Heart right ventricle (tissue), 16 donors: ENCODE measurements at regions not wholly inside any gene's neighbourhood (a gene's known extent, or its start where the extent isn't known, plus 50 kb on each side); places are given as distances from the start of the nearest gene placed in this dataset.
A peak's percentile ranks its signal among the peaks of the same experiment; 100 is the strongest.

ENCODE experiments used
- ATAC-seq, 8 donors: fragments of 200-7000 bp; cut with Tn5 transposase; one replicate each; pipeline ENCODE4 v1.9.1; 2020; ENCODE audit warnings: mild to moderate bottlenecking in 8 of 8, moderate library complexity in 8 of 8, moderate number of reproducible peaks in 1 of 8
- DNase-seq, 2 donors: peaks; one replicate each; pipeline ENCODE4 v3.0.0-alpha.2; 2020
- H3K27ac ChIP-seq, 10 donors: fragments of 200-600 bp; sonication (generic) in 2 of 10; one replicate each; pipeline versions ENCODE4 v1.5.0 to v1.8.0; 2020 to 2022; ENCODE audit warnings: mild to moderate bottlenecking in 3 of 10
- H3K27me3 ChIP-seq, 7 donors: fragments of 200-600 bp; one replicate each; pipeline ENCODE4 v1.8.0; 2021 to 2022; ENCODE audit warnings: mild to moderate bottlenecking in 2 of 7
- H3K36me3 ChIP-seq, 9 donors: fragments of 200-600 bp; sonication (generic) in 1 of 9; one replicate each; pipeline versions ENCODE4 v1.5.0 to v1.8.0; 2020 to 2022; ENCODE audit warnings: mild to moderate bottlenecking in 2 of 9
- H3K4me1 ChIP-seq, 9 donors: fragments of 200-600 bp; sonication (generic) in 1 of 9; one replicate each; pipeline versions ENCODE4 v1.5.0 to v1.8.0; 2020 to 2022; ENCODE audit warnings: mild to moderate bottlenecking in 4 of 9
- H3K4me3 ChIP-seq, 10 donors: fragments of 200-600 bp; sonication (generic) in 2 of 10; one replicate each; pipeline versions ENCODE4 v1.5.0 to v1.8.0; 2020 to 2022; ENCODE audit warnings: mild to moderate bottlenecking in 7 of 10, moderate library complexity in 2 of 10
- H3K9me3 ChIP-seq, 11 donors: fragments of 200-600 bp in 10 of 11; sonication (generic) in 2 of 11; one replicate each; pipeline versions ENCODE4 v1.5.0 to v1.8.0; 2013 to 2022; ENCODE audit warnings: mild to moderate bottlenecking in 2 of 11, control low read depth in 1 of 11, moderate library complexity in 1 of 11
- WGBS, 2 donors: extraction: QIAGEN DNeasy Blood & Tissue Kit; methylation state at CpG; one replicate each; pipeline ENCODE4 v1.1.7; 2013; ENCODE audit warnings: inconsistent platforms in 1 of 2; 5-methylcytosine and 5-hydroxymethylcytosine counted together
- intact Hi-C, 10 donors: fragments of 100-400 bp; cut with DNase I; formaldehyde crosslinking; loops; one replicate each; pipeline versions ENCODE4 v1.11.1 to v1.14.2; 2022
- TF ChIP-seq, protein P1 (sequence below), 9 donors: fragments of 200-600 bp; sonication (generic) in 2 of 9; IDR thresholded peaks; one replicate each; pipeline versions ENCODE4 v1.5.0 to v1.8.0; 2021 to 2022; ENCODE audit warnings: antibody characterized with exemption in 9 of 9, mild to moderate bottlenecking in 5 of 9, moderate library complexity in 1 of 9
- donor health status: Arrhythmogenic right ventricular cardiomyopathy.
- donor health status: ischemic (EF 13 %, LVEDD 7.1; RV severe dilation, severe dysfunction).
- donor health status: healthy with polysubstance abuse.
- donor health status: DM: no; HTN: yes; CAD: no.
- donor health status: DM: no; HTN: no; CAD: no.
- donor health status: ischemic (EF 25% LVEDD 6.9; RV normal size, moderate dysfunction).
- donor health status: ischemic (EF 25% LVEDD 5.7; RV mildly dilated, moderate dysfunction).
- donor health status: healthy.
- donor health status: DM: yes; HTN: yes; CAD: no.
- donor health status: Ischemic cardiomyopathy.
- donor health status: ischemic (EF 35%, LVEDD 5.7; RV mildly dilated, moderate dysfunction).
- donor health status: nonischemic (EF 11% LVEDD 7.7; RV severe dilation, severe dysfunction).
- donor health status: DM: yes; HTN: yes; CAD: no.
- donor health status: PGD.
- donor health status: ischemic (EF 29% LVEDD 5.4; RV normal size, mild dysfunction).
- donor health status: nonischemic (EF 23%, LVEDD 6.1; RV moderate dilation, normal function).

DNA sequence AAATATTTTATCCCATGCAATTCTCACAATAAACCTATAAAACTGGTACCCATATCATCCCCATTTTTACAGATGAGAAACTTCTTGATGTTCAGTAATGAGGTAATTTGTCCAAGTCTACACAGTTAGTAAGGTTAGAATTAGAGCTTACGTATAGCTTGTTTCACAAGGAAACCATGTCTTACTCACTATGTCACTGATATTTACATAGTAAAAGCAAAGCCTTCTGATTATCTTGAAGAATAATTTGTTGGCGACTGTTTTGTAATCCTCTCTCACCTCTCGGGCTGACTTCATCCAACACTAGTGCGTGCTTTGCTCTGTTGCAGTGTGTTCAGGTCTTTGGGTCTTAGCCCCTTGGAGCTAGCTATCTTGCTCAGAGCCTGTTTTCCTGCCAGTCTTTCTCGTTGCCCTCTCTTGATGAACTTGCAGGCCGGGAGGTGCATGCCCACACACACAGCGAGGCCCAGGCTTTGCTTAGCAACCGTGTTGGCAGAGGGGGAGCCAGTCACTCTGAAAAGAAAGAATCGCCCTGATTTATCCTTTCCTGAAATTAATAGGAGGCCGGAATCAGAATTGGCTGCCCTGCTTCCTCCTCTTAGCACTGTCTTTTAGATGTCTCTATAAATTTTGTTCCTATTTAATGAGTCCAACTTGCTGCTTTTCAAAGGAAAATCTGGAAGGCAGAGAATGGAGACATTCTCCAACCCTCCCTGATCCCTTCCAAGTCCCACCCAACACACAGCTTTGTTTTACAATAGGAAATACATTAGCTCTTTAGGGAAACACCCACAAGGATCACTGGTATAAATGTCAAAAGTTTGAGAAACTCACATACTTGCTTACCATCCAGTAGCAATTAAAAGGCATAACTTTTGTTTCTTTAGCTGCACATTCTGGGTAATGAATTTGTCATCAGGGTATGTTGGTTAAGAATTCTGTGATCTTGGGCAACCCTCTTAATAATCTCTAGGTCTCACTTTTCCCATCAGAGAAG is 97.6 kb upstream of the SEC11C start:
- intact Hi-C loops = no loop called here

DNA sequence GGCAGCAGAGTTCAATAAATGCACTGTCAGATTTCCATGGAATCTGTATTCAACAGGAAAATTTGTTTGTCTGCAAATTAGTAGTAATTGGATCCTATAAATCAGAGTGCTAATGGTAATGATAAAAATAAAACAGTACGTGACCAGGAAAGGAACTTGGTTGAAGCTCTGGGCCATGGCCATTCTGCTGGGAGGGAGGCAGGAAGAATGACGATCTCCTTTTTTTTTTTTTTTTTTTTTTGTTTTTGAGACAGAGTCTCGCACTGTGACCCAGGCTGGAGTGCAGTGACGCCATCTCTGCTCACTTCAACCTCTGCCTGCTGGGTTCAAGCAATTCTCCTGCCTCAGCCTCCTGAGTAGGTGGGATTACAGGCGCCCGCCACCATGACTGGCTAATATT is 94.8 kb upstream of the SEC11C start:
- ATAC-seq (peak in 6 of 8 donors; percentile 11 to 70 (median 67)), DNase-seq (no peak)
- H3K27ac ChIP-seq = peak overlapping the region in 8 of 10 donors; percentile 25 to 80 (median 60)

More for the DNA sequence above, 97.6 kb upstream of the SEC11C start:
- Histone ChIP-seq H3K27me3 (no peaks in the 10 kb centered on the region), H3K4me1 (peaks cover 0 to 41% (median 14%) of the 10 kb centered on the region in 9 donors), H3K4me3 (no peak overlapping the region), H3K36me3 (no peaks in the 10 kb centered on the region), H3K27ac (peak overlapping the region in 7 of 10 donors; percentile 17 to 71 (median 53)), H3K9me3 (no peaks in the 10 kb centered on the region)
- TF ChIP-seq, protein P1, sequence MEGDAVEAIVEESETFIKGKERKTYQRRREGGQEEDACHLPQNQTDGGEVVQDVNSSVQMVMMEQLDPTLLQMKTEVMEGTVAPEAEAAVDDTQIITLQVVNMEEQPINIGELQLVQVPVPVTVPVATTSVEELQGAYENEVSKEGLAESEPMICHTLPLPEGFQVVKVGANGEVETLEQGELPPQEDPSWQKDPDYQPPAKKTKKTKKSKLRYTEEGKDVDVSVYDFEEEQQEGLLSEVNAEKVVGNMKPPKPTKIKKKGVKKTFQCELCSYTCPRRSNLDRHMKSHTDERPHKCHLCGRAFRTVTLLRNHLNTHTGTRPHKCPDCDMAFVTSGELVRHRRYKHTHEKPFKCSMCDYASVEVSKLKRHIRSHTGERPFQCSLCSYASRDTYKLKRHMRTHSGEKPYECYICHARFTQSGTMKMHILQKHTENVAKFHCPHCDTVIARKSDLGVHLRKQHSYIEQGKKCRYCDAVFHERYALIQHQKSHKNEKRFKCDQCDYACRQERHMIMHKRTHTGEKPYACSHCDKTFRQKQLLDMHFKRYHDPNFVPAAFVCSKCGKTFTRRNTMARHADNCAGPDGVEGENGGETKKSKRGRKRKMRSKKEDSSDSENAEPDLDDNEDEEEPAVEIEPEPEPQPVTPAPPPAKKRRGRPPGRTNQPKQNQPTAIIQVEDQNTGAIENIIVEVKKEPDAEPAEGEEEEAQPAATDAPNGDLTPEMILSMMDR (IDR thresholded peaks at IDR 0.05) = no peak
- peak in 6 of 8 donors; percentile 33 to 73 (median 63) for ATAC-seq
- DNase-seq = no peak
- 51 to 62% methylated on average over 10 of the region's 10 CpGs for WGBS, 2 donors

GRCh38 chr18:59047321-59048047 is 92.2 kb upstream of the SEC11C start:
- H3K4me1 ChIP-seq = peaks cover 0 to 27% (median 8%) of the 10 kb centered on the region in 9 donors
- no peaks in the 10 kb centered on the region for H3K9me3 ChIP-seq
- WGBS, 2 donors = 98 to 100% methylated on average over 2 of the region's 2 CpGs
- ATAC-seq = no peak
- H3K27ac ChIP-seq = no peak overlapping the region
- no peak overlapping the region for H3K4me3 ChIP-seq
- TF ChIP-seq, protein P1 (IDR thresholded peaks at IDR 0.05) = no peak
- no peaks in the 10 kb centered on the region for H3K27me3 ChIP-seq
- intact Hi-C loops = loop anchor here in 1 of 10 donors (5.0 kb wide), 1 partner anchor 50 kb away; no protein-coding TSS in a partner anchor
- no peak for DNase-seq
- no peaks in the 10 kb centered on the region for H3K36me3 ChIP-seq

More for the DNA sequence above, 94.8 kb upstream of the SEC11C start:
- no peaks in the 10 kb centered on the region for H3K9me3 ChIP-seq
- no peaks in the 10 kb centered on the region for H3K27me3 ChIP-seq
- no peaks in the 10 kb centered on the region for H3K36me3 ChIP-seq
- H3K4me3 ChIP-seq = no peak overlapping the region
- 66 to 79% methylated on average over 6 of the region's 6 CpGs for WGBS, 2 donors
- TF ChIP-seq, protein P1 (IDR thresholded peaks at IDR 0.05) = no peak
- H3K4me1 ChIP-seq = peaks cover 0 to 41% (median 14%) of the 10 kb centered on the region in 9 donors
- intact Hi-C loops = loop anchor here in 1 of 10 donors (5.0 kb wide), 1 partner anchor 48 kb away; no protein-coding TSS in a partner anchor

- no peak for DNase-seq
- Histone ChIP-seq H3K9me3 (no peaks in the 10 kb centered on the region), H3K4me1 (peaks cover 0 to 24% (median 3%) of the 10 kb centered on the region in 9 donors), H3K27ac (no peak overlapping the region), H3K36me3 (no peaks in the 10 kb centered on the region), H3K27me3 (no peaks in the 10 kb centered on the region), H3K4me3 (no peak overlapping the region)
- WGBS, 2 donors = 94 to 96% methylated on average over 9 of the region's 9 CpGs
- ATAC-seq = no peak
- intact Hi-C loops = loop anchor here in 1 of 10 donors (5.0 kb wide), 1 partner anchor 51 kb away; no protein-coding TSS in a partner anchor
- TF ChIP-seq, protein P1 (IDR thresholded peaks at IDR 0.05) = no peak
These were observed 91.7 kb upstream of the SEC11C start for GRCh38 chr18:59048048-59048363.
